HL-60/S4 treated with retinoic acid at 250 ng/mL for 4 days and 3 days (cell line): ENCODE measurements at regions not wholly inside any gene's neighbourhood (a gene's known extent, or its start where the extent isn't known, plus 50 kb on each side); places are given as distances from the start of the nearest gene placed in this dataset.

ENCODE experiments used
- in situ Hi-C: fragments of 300-500 bp; cut with MboI; formaldehyde crosslinking; loops from 2 replicates; pipeline ENCODE4 v1.7.0; 2022; ENCODE audit warnings: low sequenced_read_pairs

GRCh38 chr2:145855142-145855541, 1335.2 kb upstream of the ZEB2 start:
- in situ Hi-C loops, result no loop called here

- in situ Hi-C loops, result no loop called here
Observed at GRCh38 chr2:145854039-145854755, 1334.3 kb upstream of the ZEB2 start.

GRCh38 chr2:145851730-145852129, 1331.8 kb upstream of the ZEB2 start:
- in situ Hi-C loops, result no loop called here

- in situ Hi-C loops, result no loop called here
Observed at GRCh38 chr2:145849466-145849865, 1329.5 kb upstream of the ZEB2 start.

GRCh38 chr2:145846982-145847381, 1327.1 kb upstream of the ZEB2 start:
- in situ Hi-C loops, result no loop called here

- in situ Hi-C loops, result no loop called here
Observed at GRCh38 chr2:145845923-145846322, 1326.0 kb upstream of the ZEB2 start.

GRCh38 chr2:145845207-145845894, 1325.4 kb upstream of the ZEB2 start:
- in situ Hi-C loops, result no loop called here

- in situ Hi-C loops, result no loop called here
Observed at GRCh38 chr2:145841973-145842372, 1322.1 kb upstream of the ZEB2 start.

GRCh38 chr2:145836986-145837385, 1317.1 kb upstream of the ZEB2 start:
- in situ Hi-C loops, result no loop called here

- in situ Hi-C loops, result no loop called here
Observed at GRCh38 chr2:145835665-145836064, 1315.7 kb upstream of the ZEB2 start.

- in situ Hi-C loops, result no loop called here
Observed at GRCh38 chr2:145832681-145833080, 1312.8 kb upstream of the ZEB2 start.

GRCh38 chr2:145829931-145830330, 1310.0 kb upstream of the ZEB2 start:
- in situ Hi-C loops, result no loop called here

GRCh38 chr2:145827235-145827634, 1307.3 kb upstream of the ZEB2 start:
- in situ Hi-C loops, result no loop called here

- in situ Hi-C loops, result no loop called here
Observed at GRCh38 chr2:145824384-145824783, 1304.5 kb upstream of the ZEB2 start.

GRCh38 chr2:145822892-145823534, 1303.1 kb upstream of the ZEB2 start:
- in situ Hi-C loops, result no loop called here

GRCh38 chr2:145820651-145821050, 1300.7 kb upstream of the ZEB2 start:
- in situ Hi-C loops, result no loop called here

GRCh38 chr2:145818890-145819504, 1299.1 kb upstream of the ZEB2 start:
- in situ Hi-C loops, result no loop called here

- in situ Hi-C loops, result no loop called here
Observed at GRCh38 chr2:145815933-145816332, 1296.0 kb upstream of the ZEB2 start.

GRCh38 chr2:145813481-145813880, 1293.6 kb upstream of the ZEB2 start:
- in situ Hi-C loops, result no loop called here

GRCh38 chr2:145812165-145812554, 1292.2 kb upstream of the ZEB2 start:
- in situ Hi-C loops, result no loop called here

GRCh38 chr2:145811276-145812164, 1291.6 kb upstream of the ZEB2 start:
- in situ Hi-C loops, result no loop called here
